G401.6 (cell line): ENCODE measurements at regions not wholly inside any gene's neighbourhood (a gene's known extent, or its start where the extent isn't known, plus 50 kb on each side); places are given as distances from the start of the nearest gene placed in this dataset.
A peak's percentile ranks its signal among the peaks of the same experiment; 100 is the strongest.
"Not testable (repeated sequence)": the region's sequence is repeated elsewhere in the genome, so short reads cannot be mapped to it uniquely, and the experiment has no call there.

Source experiments
- FAIRE-seq: peaks from 2 replicates; lab custom pipeline; 2012; peaks lifted over from hg19 to GRCh38; lab: Jason Lieb, UNC

- no peak for FAIRE-seq
These were observed 97.2 kb downstream of the KDR start for GRCh38 chr4:55028196-55028595.

- FAIRE-seq: no peak
These were observed 97.8 kb downstream of the KDR start for GRCh38 chr4:55027596-55027995.

- FAIRE-seq: not testable (repeated sequence)
These were observed 99.9 kb downstream of the KDR start for GRCh38 chr4:55025456-55025855.

DNA sequence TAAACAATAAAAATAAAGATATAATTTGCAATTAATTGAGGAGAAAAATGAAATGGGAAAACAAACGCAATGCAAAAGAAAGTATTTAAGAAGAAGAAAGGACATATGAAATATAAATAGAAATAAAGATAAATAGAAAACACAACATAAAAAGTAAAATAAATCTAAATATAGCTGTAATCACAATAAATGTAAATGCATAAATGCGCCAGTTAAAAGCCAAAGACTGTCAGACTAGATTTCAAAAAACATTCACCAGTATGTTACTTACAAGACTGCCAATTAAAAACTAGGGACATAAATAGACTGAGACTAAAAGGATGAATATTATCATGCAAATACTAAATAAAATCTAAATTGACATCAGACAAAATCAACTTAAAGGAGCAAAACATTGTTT is 102.4 kb downstream of the KDR start:
- FAIRE-seq: no peak

- no peak for FAIRE-seq
These were observed 104.2 kb downstream of the KDR start for GRCh38 chr4:55021214-55021613.

GRCh38 chr4:55020131-55020530 is 105.3 kb downstream of the KDR start:
- no peak for FAIRE-seq

GRCh38 chr4:55018978-55019377 is 106.4 kb downstream of the KDR start:
- FAIRE-seq: no peak

- no peak for FAIRE-seq
These were observed 106.9 kb downstream of the KDR start for GRCh38 chr4:55018521-55018920.

- no peak for FAIRE-seq
These were observed 108.0 kb downstream of the KDR start for GRCh38 chr4:55017406-55017805.

- FAIRE-seq: no peak
These were observed 109.3 kb downstream of the KDR start for GRCh38 chr4:55016131-55016530.

DNA sequence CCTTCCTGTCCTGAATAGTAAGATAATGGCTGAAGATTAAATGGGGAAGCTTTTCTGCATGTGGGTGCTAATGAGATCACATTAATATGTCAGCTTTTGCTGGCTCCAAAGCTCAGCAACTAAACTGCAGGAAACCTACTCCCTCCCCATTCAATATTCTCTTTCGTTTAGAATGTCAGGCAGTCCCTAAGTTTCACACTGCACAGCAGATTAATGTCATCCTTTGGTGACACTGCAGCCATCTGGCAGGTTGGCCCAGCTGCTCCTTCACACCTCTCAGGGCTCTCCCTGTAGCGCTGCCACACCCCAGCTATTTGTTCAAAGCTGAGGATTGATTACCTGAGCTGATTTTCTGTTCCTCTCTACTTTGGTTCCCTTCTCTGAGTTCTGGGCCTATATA is 110.5 kb downstream of the KDR start:
- no peak for FAIRE-seq

- FAIRE-seq: no peak
These were observed 111.9 kb downstream of the KDR start for GRCh38 chr4:55013431-55013955.

GRCh38 chr4:55012363-55013230 is 112.8 kb downstream of the KDR start:
- FAIRE-seq: no peak

GRCh38 chr4:55011761-55012160 is 113.6 kb downstream of the KDR start:
- FAIRE-seq: no peak

- peak; percentile 64 for FAIRE-seq
These were observed 114.8 kb downstream of the KDR start for GRCh38 chr4:55010550-55010949.

- FAIRE-seq: no peak
These were observed 117.0 kb downstream of the KDR start for GRCh38 chr4:55008166-55009056.

DNA sequence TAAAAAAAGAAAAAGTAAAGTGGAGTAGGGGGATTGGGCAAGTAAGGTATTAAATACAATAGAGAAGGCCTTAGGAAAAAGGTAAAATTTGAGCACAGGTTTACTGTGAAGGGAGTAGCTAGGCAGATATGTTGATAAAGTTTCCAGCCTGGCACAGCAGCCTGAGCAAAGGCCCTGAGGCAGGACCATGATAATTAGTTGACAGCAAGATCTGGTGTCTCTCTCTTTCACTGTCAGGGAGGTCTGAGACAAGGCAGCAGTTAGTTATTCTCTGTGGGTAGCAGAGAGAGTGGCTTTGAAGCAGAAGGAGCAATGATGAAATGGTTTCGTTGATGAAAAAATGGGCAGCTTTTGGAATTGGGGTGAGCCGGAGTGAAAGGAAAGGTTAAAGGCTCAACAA is 119.5 kb downstream of the KDR start:
- FAIRE-seq: no peak

GRCh38 chr4:55004831-55005230 is 120.6 kb downstream of the KDR start:
- no peak for FAIRE-seq

DNA sequence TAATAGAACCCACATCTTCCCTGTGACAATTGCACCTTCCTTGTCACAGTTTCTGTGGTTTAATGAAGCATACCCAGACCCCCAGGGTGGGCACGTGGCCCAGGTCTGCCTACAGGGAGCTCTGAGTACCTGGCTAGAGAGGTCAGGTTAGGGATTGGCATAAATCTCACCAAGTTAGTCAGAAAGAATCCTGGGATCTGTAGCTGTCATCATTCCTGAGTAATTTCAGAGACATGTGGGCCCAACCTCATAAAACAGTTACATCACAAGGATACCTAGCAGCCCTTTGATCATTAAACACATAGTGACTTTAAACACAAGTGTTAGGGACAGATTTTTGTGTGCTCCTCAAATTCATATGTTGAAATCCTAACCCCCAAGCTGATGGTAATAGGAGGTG is 123.0 kb downstream of the KDR start:
- no peak for FAIRE-seq

GRCh38 chr4:55001538-55001937 is 123.9 kb downstream of the KDR start:
- FAIRE-seq: no peak

DNA sequence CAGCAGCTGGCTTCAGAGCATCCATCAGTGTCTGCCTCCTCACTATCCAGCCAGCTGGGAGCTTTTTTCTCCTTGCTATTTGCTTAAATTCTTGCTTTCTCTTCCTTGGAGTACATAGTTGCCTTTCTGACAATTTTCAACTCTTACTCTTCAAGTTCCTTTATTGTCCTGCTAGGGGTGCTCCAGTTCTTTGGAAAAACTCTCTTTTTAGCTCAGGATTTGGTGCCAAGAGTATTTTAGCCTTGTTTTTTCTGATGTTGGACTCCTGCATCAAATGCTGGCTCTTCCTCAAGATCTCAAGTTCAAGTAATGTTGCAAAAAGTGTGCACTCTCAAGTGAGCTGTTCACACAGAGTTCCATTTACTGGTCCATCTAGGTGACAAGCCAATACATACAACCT is 126.4 kb downstream of the KDR start:
- no peak for FAIRE-seq

- FAIRE-seq: not testable (repeated sequence)
These were observed 131.8 kb downstream of the KDR start for GRCh38 chr4:54993473-54994026.

DNA sequence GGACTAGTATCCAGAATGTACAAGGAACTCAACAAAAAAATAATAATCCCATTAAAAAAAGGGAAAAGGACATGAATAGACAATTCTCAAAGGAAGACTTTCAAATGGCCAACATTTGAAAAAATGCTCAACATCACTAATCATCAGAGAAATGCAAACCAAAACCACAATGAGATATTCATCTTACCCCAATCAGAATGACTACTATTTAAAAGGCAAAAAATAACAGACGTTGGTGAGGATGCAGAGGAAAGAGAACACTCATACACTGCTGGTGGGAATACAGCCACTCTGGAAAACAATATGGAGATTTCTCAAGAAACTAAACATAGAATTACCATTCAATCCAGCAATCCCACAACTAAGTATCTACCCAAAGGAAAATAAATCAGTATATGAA is 133.1 kb downstream of the KDR start:
- no peak for FAIRE-seq
